Neural progenitor cell (in vitro differentiated cells): ENCODE measurements at regions not wholly inside any gene's neighbourhood (a gene's known extent, or its start where the extent isn't known, plus 50 kb on each side); places are given as distances from the start of the nearest gene placed in this dataset.

ENCODE experiments used
- EZH2 ChIP-seq: fragments of 200-600 bp; sonication (generic); IDR thresholded peaks from 2 replicates; pipeline ENCODE4 v1.6.1; 2017; ENCODE audit warnings: antibody characterized with exemption, mild to moderate bottlenecking, moderate library complexity
- TF ChIP-seq, protein P1 (sequence below): fragments of 200-600 bp; sonication (generic); IDR thresholded peaks from 2 replicates; pipeline ENCODE4 v1.5.1; 2017; ENCODE audit warnings: antibody characterized with exemption, mild to moderate bottlenecking

DNA sequence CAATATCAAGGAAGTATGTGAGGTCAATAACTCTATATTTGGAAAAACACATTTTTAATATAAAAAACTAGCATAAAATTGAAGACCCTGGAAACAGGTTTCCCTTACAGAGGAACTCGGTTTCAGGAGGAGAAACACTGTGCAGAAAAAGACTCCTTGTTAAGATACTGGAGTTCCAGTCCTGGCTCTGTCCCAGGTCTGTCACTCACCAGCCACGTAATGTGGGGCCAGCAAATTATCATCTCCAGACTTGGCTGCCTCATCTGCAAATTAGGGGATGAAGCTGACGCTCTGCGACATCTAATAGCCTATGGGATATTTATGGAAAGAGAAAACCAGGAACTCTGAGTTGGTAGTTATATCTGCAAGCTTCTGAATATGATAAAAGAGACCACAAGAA is 702.7 kb downstream of the EPHA7 start:
- TF ChIP-seq, protein P1, sequence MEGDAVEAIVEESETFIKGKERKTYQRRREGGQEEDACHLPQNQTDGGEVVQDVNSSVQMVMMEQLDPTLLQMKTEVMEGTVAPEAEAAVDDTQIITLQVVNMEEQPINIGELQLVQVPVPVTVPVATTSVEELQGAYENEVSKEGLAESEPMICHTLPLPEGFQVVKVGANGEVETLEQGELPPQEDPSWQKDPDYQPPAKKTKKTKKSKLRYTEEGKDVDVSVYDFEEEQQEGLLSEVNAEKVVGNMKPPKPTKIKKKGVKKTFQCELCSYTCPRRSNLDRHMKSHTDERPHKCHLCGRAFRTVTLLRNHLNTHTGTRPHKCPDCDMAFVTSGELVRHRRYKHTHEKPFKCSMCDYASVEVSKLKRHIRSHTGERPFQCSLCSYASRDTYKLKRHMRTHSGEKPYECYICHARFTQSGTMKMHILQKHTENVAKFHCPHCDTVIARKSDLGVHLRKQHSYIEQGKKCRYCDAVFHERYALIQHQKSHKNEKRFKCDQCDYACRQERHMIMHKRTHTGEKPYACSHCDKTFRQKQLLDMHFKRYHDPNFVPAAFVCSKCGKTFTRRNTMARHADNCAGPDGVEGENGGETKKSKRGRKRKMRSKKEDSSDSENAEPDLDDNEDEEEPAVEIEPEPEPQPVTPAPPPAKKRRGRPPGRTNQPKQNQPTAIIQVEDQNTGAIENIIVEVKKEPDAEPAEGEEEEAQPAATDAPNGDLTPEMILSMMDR, result no peak
- no peak for TF ChIP-seq EZH2
